ENCODE measurements at regions not wholly inside any gene's neighbourhood (a gene's known extent, or its start where the extent isn't known, plus 50 kb on each side); places are given as distances from the start of the nearest gene placed in this dataset.

- TF ChIP-seq CTCF (conservative IDR thresholded peaks at IDR 0.05 in 1 of 2, IDR thresholded peaks at IDR 0.05 in 1 of 2; ENCODE audit: low read depth in 1 of 2, low read length in 2 of 2) (no peak), EZH2 (IDR thresholded peaks at IDR 0.05; ENCODE audit: low read length, missing control alignments) (no peak)
These were observed 385.5 kb downstream of the RND3 start for GRCh38 chr2:150101947-150102346.

All from fibroblast of lung (primary cell).